K562 (cell line): ENCODE measurements at regions not wholly inside any gene's neighbourhood (a gene's known extent, or its start where the extent isn't known, plus 50 kb on each side); places are given as distances from the start of the nearest gene placed in this dataset.

ENCODE experiments used
- CEBPG ChIP-seq, 3 experiments: fragments of 200-800 bp in 1 of 3; sonication (Bioruptor generic) in 1 of 3; sonication (generic) in 1 of 3; formaldehyde crosslinking in 1 of 3; IDR thresholded peaks in 2 of 3; conservative IDR thresholded peaks in 1 of 3; 2 replicates each; pipeline versions ENCODE4 v1.6.1 to v1.8.0; 2016 to 2022; ENCODE audit warnings: missing compliant biosample characterization in 2 of 3, missing genetic modification characterization in 2 of 3, mild to moderate bottlenecking in 1 of 3, missing genetic modification reagents in 1 of 3
- MGA ChIP-seq: fragments of 450-650 bp; IDR thresholded peaks from 2 replicates; pipeline ENCODE4 v1.6.1; 2016; ENCODE audit warnings: mild to moderate bottlenecking, moderate library complexity
- POLR2AphosphoS2 ChIP-seq: IDR thresholded peaks from 2 replicates; pipeline ENCODE4 v1.6.1; 2012; ENCODE audit warnings: low read length, improper control_type of control experiment
- TFAM ChIP-seq: fragments of 250-450 bp; sonication (Bioruptor Pico); conservative IDR thresholded peaks from 2 replicates; pipeline ENCODE4 v1.5.0; 2021; ENCODE audit warnings: mild to moderate bottlenecking, moderate library complexity

DNA sequence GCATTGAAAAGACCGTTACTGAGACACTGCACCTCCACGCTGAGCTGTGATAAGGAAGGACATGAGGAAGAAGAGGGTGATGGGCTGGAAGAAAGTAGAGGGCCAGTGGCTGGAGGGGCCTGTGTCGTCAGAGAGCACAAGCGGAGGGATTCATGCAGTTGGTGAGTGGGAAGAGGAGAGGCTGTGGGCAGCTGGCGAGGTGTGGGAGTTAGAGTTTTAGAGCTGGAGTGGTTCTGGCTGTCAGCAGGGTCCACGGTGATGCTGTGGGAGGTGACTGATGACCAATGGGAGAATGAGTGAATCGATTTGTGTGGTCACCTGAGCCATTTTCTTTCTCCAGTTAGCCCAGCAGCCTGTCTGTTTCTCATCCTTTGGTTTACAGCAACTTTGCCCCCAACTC, 66.2 kb upstream of the SLC2A1 start (continued):
- TF ChIP-seq MGA (no peak), CEBPG (CRISPR knock-in tag; IDR thresholded peaks at IDR 0.05) (no peak), CEBPG (tag; conservative IDR thresholded peaks at IDR 0.05 in 1 of 2, IDR thresholded peaks at IDR 0.05 in 1 of 2) (no peak), TFAM (no peak), POLR2AphosphoS2 (no peak)
- TF ChIP-seq, all 486 proteins: peak for 0
